Muscle of back (tissue), 3 donors: ENCODE measurements at regions not wholly inside any gene's neighbourhood (a gene's known extent, or its start where the extent isn't known, plus 50 kb on each side); places are given as distances from the start of the nearest gene placed in this dataset.
"Not testable (repeated sequence)": the region's sequence is repeated elsewhere in the genome, so short reads cannot be mapped to it uniquely, and the experiment has no call there.

Source experiments
- DNase-seq, 3 donors: peaks; one replicate each; pipeline versions ENCODE4 v3.0.0 to v3.0.0-alpha.2; 2013

GRCh38 chr22:48416396-48417224, 1411.1 kb downstream of the BRD1 start:
- peak in 1 of 3 donors; percentile 26 for DNase-seq

- no peak for DNase-seq
These were observed 1412.2 kb downstream of the BRD1 start for GRCh38 chr22:48415520-48415919.

GRCh38 chr22:48414651-48415050, 1413.0 kb downstream of the BRD1 start:
- no peak for DNase-seq

- not testable (repeated sequence) for DNase-seq
These were observed 1414.7 kb downstream of the BRD1 start for GRCh38 chr22:48412931-48413330.

GRCh38 chr22:48410536-48410935, 1417.1 kb downstream of the BRD1 start:
- no peak for DNase-seq

GRCh38 chr22:48407256-48407955, 1420.3 kb downstream of the BRD1 start:
- no peak for DNase-seq

- DNase-seq = no peak
These were observed 1421.5 kb downstream of the BRD1 start for GRCh38 chr22:48406161-48406560.

- DNase-seq = no peak
These were observed 1421.9 kb downstream of the BRD1 start for GRCh38 chr22:48405741-48406140.

GRCh38 chr22:48404801-48405447, 1422.7 kb downstream of the BRD1 start:
- no peak for DNase-seq

GRCh38 chr22:48403521-48404403, 1423.9 kb downstream of the BRD1 start:
- no peak for DNase-seq

- no peak for DNase-seq
These were observed 1425.1 kb downstream of the BRD1 start for GRCh38 chr22:48402591-48403031.

- DNase-seq = not testable (repeated sequence)
These were observed 1426.2 kb downstream of the BRD1 start for GRCh38 chr22:48401523-48401922.

GRCh38 chr22:48398181-48398905, 1429.3 kb downstream of the BRD1 start:
- DNase-seq = no peak

GRCh38 chr22:48397531-48398180, 1430.0 kb downstream of the BRD1 start:
- DNase-seq = no peak

GRCh38 chr22:48396785-48397530, 1430.7 kb downstream of the BRD1 start:
- no peak for DNase-seq

GRCh38 chr22:48396091-48396784, 1431.4 kb downstream of the BRD1 start:
- no peak for DNase-seq

- DNase-seq = no peak
These were observed 1432.5 kb downstream of the BRD1 start for GRCh38 chr22:48395201-48395600.

GRCh38 chr22:48394787-48395186, 1432.9 kb downstream of the BRD1 start:
- no peak for DNase-seq

GRCh38 chr22:48393885-48394284, 1433.8 kb downstream of the BRD1 start:
- no peak for DNase-seq
